ENCODE measurements at regions not wholly inside any gene's neighbourhood (a gene's known extent, or its start where the extent isn't known, plus 50 kb on each side); places are given as distances from the start of the nearest gene placed in this dataset.
"Not testable (repeated sequence)": the region's sequence is repeated elsewhere in the genome, so short reads cannot be mapped to it uniquely, and the experiment has no call there.

DNA sequence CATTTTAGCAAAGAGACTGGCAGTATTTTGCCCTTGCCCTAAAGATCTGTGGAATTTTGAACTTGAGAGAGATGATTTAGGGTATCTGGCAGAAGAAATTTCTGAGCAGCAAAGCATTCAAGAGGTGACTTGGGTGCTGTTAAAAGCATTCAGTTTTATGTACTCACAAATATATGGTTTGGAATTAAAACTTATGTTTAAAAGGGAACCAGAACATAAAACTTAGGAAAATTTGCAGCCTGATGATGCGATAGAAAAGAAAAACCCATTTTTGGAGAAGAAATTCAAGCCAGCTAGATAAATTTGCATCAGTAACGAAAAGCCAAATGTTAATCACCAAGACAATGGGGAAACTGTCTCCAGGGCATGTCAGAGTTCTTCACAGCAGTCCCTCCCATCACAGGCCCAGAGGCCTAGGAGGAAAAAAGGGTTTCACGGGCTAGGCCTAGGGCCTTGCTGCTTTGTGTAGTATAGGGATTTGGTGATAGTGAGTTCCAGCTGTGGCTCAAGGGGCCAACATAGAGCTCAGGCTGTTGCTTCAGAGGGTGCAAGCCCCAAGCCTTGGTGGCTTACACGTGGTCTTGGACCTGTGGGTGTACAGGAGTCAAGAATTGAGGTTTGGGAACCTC is 104.4 kb downstream of the ASB1 start:
- H3K79me2 ChIP-seq (ENCODE audit: insufficient read depth, low read depth, low read length); H3K4me2 ChIP-seq (ENCODE audit: low read length); H3K9me2 ChIP-seq (ENCODE audit: insufficient read depth, low read length); H3K4me3 ChIP-seq (ENCODE audit: low read depth, low read length, poor library complexity, severe bottlenecking); H3K9me3 ChIP-seq (ENCODE audit: low read length); DNase-seq (ENCODE audit: low spot score); H2AFZ ChIP-seq (ENCODE audit: low read length); H3K36me3 ChIP-seq (ENCODE audit: insufficient read depth, low read length); POLR2A ChIA-PET; H3K4me1 ChIP-seq (ENCODE audit: insufficient read depth, low read length, poor library complexity, severe bottlenecking); BruUV-seq (replicated peaks); H3K27ac ChIP-seq (ENCODE audit: low read depth, low read length, poor library complexity, severe bottlenecking); H4K20me1 ChIP-seq (ENCODE audit: insufficient read depth, low read length); CTCF ChIA-PET (ENCODE audit: unreplicated experiment); intact Hi-C loops (cut with micrococcal nuclease; ENCODE audit: unreplicated experiment): not testable (repeated sequence)

DNA sequence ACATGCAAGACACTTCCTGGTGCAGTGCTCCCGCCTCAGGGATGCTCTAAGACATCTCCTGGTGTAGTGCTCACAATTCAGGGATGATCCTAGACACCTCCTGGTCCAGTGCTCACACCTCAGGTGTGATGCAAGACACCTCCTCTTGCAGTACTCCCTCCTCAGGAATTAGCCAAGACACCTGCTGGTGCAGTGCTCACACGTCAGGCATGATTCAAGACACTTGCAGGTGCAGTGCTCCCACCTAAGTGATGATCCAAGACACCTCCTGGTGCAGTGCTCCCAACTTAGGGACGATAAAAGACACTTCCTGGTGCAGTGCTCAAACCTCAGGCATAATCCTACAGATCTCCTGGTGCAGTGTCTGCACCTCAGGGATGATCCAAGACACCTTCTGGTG is 117.0 kb downstream of the ASB1 start:
- BruUV-seq (replicated peaks); H3K79me2 ChIP-seq (ENCODE audit: insufficient read depth, low read depth, low read length); H3K4me2 ChIP-seq (ENCODE audit: low read length); H3K27ac ChIP-seq (ENCODE audit: low read depth, low read length, poor library complexity, severe bottlenecking); H3K4me3 ChIP-seq (ENCODE audit: low read depth, low read length, poor library complexity, severe bottlenecking); H3K4me1 ChIP-seq (ENCODE audit: insufficient read depth, low read length, poor library complexity, severe bottlenecking); H3K9me3 ChIP-seq (ENCODE audit: low read length); intact Hi-C loops (cut with micrococcal nuclease; ENCODE audit: unreplicated experiment); CTCF ChIA-PET (ENCODE audit: unreplicated experiment); H3K9me2 ChIP-seq (ENCODE audit: insufficient read depth, low read length); H3K36me3 ChIP-seq (ENCODE audit: insufficient read depth, low read length); DNase-seq (ENCODE audit: low spot score); H2AFZ ChIP-seq (ENCODE audit: low read length); POLR2A ChIA-PET; H4K20me1 ChIP-seq (ENCODE audit: insufficient read depth, low read length): not testable (repeated sequence)

DNA sequence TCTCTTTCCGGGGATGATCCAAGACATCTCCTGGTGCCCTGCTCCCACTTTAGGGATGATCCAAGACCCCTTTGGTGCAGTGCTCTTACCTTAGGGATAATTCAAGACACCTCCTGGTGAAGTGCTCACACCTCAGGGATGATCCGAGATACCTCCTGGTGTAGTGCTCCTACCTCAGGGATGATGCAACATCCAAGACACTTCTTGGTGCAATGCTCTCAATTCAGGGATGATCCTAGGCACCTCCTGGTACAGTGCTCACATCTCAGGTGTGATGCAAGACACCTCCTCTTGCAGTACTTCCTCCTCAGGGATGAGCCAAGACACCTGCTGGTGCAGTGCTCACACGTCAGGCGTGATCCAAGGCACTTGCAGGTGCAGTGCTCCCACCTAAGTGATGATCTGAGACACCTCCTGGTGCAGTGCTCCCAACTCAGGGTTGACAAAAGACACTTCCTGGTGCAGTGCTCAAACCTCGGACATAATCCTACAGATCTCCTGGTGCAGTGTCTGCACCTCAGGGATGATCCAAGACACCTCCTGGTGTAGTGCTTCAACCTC is 122.3 kb downstream of the ASB1 start:
- BruUV-seq (replicated peaks): no TSS peak
- TF ChIP-seq CTCF (conservative IDR thresholded peaks at IDR 0.05; ENCODE audit: low read length): no peak
- TF ChIP-seq EZH2phosphoT487 (IDR thresholded peaks at IDR 0.05; ENCODE audit: borderline replicate concordance, low read depth, low read length): no peak

GRCh38 chr2:238549866-238550265 is 123.1 kb downstream of the ASB1 start:
- Histone ChIP-seq H4K20me1 (ENCODE audit: insufficient read depth, low read length) (no peaks in the 10 kb centered on the region), H2AFZ (ENCODE audit: low read length) (no peak overlapping the region), H3K4me1 (ENCODE audit: insufficient read depth, low read length, poor library complexity, severe bottlenecking) (no peaks in the 10 kb centered on the region), H3K9me2 (ENCODE audit: insufficient read depth, low read length) (no peaks in the 10 kb centered on the region), H3K36me3 (ENCODE audit: insufficient read depth, low read length) (no peaks in the 10 kb centered on the region), H3K27ac (ENCODE audit: low read depth, low read length, poor library complexity, severe bottlenecking) (no peak overlapping the region), H3K4me3 (ENCODE audit: low read depth, low read length, poor library complexity, severe bottlenecking) (no peak overlapping the region), H3K4me2 (ENCODE audit: low read length) (no peak overlapping the region), H3K9me3 (ENCODE audit: low read length) (no peaks in the 10 kb centered on the region), H3K79me2 (ENCODE audit: insufficient read depth, low read depth, low read length) (no peaks in the 10 kb centered on the region)
- BruUV-seq (replicated peaks): no TSS peak
- ChIA-PET POLR2A (no interaction called here), CTCF (ENCODE audit: unreplicated experiment) (no interaction called here)
- no peak for DNase-seq (ENCODE audit: low spot score)
- intact Hi-C loops (cut with micrococcal nuclease; ENCODE audit: unreplicated experiment): no loop called here
- TF ChIP-seq EZH2phosphoT487 (IDR thresholded peaks at IDR 0.05; ENCODE audit: borderline replicate concordance, low read depth, low read length): no peak

More for the DNA sequence above, 122.3 kb downstream of the ASB1 start:
- no peak for DNase-seq (ENCODE audit: low spot score)
- Histone ChIP-seq H3K4me1 (ENCODE audit: insufficient read depth, low read length, poor library complexity, severe bottlenecking) (no peaks in the 10 kb centered on the region), H3K9me2 (ENCODE audit: insufficient read depth, low read length) (no peaks in the 10 kb centered on the region), H3K9me3 (ENCODE audit: low read length) (no peaks in the 10 kb centered on the region), H4K20me1 (ENCODE audit: insufficient read depth, low read length) (no peaks in the 10 kb centered on the region), H3K4me3 (ENCODE audit: low read depth, low read length, poor library complexity, severe bottlenecking) (no peak overlapping the region), H3K4me2 (ENCODE audit: low read length) (no peak overlapping the region), H2AFZ (ENCODE audit: low read length) (no peak overlapping the region), H3K27ac (ENCODE audit: low read depth, low read length, poor library complexity, severe bottlenecking) (no peak overlapping the region), H3K36me3 (ENCODE audit: insufficient read depth, low read length) (no peaks in the 10 kb centered on the region), H3K79me2 (ENCODE audit: insufficient read depth, low read depth, low read length) (no peaks in the 10 kb centered on the region)
- intact Hi-C loops (cut with micrococcal nuclease; ENCODE audit: unreplicated experiment): no loop called here
- POLR2A ChIA-PET: no interaction called here
- CTCF ChIA-PET (ENCODE audit: unreplicated experiment): no interaction called here

Data from OCI-LY7 (cell line).